SU-DHL-6 (cell line): ENCODE measurements at regions not wholly inside any gene's neighbourhood (a gene's known extent, or its start where the extent isn't known, plus 50 kb on each side); places are given as distances from the start of the nearest gene placed in this dataset.

Experiments used
- H2AFZ ChIP-seq: fragments of 200-600 bp; sonication (generic); 2 replicates; pipeline ENCODE4 v1.6.1; 2014; ENCODE audit warnings: low read depth, mild to moderate bottlenecking, moderate library complexity, mixed read lengths, antibody characterized with exemption, low read length; ENCODE audit not compliant: severe bottlenecking
- H3F3A ChIP-seq: fragments of 200-600 bp; shearing (Covaris generic); 2 replicates; pipeline ENCODE4 v1.6.0; 2016; ENCODE audit warnings: antibody characterized with exemption, mild to moderate bottlenecking; ENCODE audit not compliant: insufficient read depth
- H3K27ac ChIP-seq: fragments of 200-600 bp; sonication (generic); 2 replicates; pipeline ENCODE4 v1.5.1; 2016; ENCODE audit warnings: low read depth, mild to moderate bottlenecking, low read length, moderate library complexity, mixed read lengths
- H3K27me3 ChIP-seq: fragments of 200-600 bp; sonication (generic), shearing (Covaris generic); 2 replicates; pipeline ENCODE4 v1.6.0; 2014; ENCODE audit warnings: mild to moderate bottlenecking, low read length
- H3K36me3 ChIP-seq: fragments of 200-600 bp; sonication (generic); 2 replicates; pipeline ENCODE4 v1.6.1; 2014; ENCODE audit warnings: mild to moderate bottlenecking, low read length, mixed read lengths
- H3K4me2 ChIP-seq: fragments of 300-600, 200-600 bp; shearing (Covaris generic), sonication (generic); 2 replicates; pipeline ENCODE4 v1.6.0; 2014; ENCODE audit warnings: low read length, low read depth, mild to moderate bottlenecking; ENCODE audit not compliant: poor library complexity, severe bottlenecking
- H3K4me3 ChIP-seq: fragments of 200-600 bp; sonication (generic); 2 replicates; pipeline ENCODE4 v1.5.1; 2014; ENCODE audit warnings: antibody characterized with exemption, low read length, mild to moderate bottlenecking, mixed read lengths; ENCODE audit not compliant: insufficient read depth, poor library complexity, severe bottlenecking
- H3K79me2 ChIP-seq: fragments of 200-600 bp; sonication (generic); 2 replicates; pipeline ENCODE4 v1.6.1; 2014; ENCODE audit warnings: mild to moderate bottlenecking, low read length, moderate library complexity; ENCODE audit not compliant: insufficient read depth
- H3K9ac ChIP-seq: fragments of 200-600 bp; sonication (generic); 2 replicates; pipeline ENCODE4 v1.7.0; 2014; ENCODE audit warnings: mild to moderate bottlenecking, low read length
- H3K9me2 ChIP-seq: fragments of 200-600 bp; sonication (generic); replicated peaks from 2 replicates; pipeline ENCODE4 v1.6.1; 2014; ENCODE audit warnings: low read length; ENCODE audit not compliant: insufficient read depth
- H3K9me3 ChIP-seq: fragments of 200-600 bp; sonication (generic); 2 replicates; pipeline ENCODE4 v1.6.1; 2014; ENCODE audit warnings: low read length, mixed read lengths; ENCODE audit not compliant: insufficient read depth
- H4K20me1 ChIP-seq: fragments of 200-600 bp; sonication (generic); 2 replicates; pipeline ENCODE4 v1.6.1; 2014; ENCODE audit warnings: low read depth, mild to moderate bottlenecking, antibody characterized with exemption, low read length, moderate library complexity, mixed read lengths
- CTCF ChIP-seq: fragments of 200-600 bp; sonication (generic); IDR thresholded peaks from one replicate; pipeline ENCODE4 v1.5.1; 2017; ENCODE audit warnings: antibody characterized with exemption, mild to moderate bottlenecking, low read length, moderate library complexity; ENCODE audit not compliant: insufficient read depth, poor library complexity, severe bottlenecking
- EZH2phosphoT487 ChIP-seq: fragments of 200-600 bp; sonication (generic), shearing (Covaris generic); conservative IDR thresholded peaks from 2 replicates; pipeline ENCODE4 v1.6.1; 2018; ENCODE audit warnings: mild to moderate bottlenecking, antibody characterized with exemption, low read length, moderate library complexity, mixed read lengths

- no peak overlapping the region for H2AFZ ChIP-seq
- no peak overlapping the region for H3K4me2 ChIP-seq
- H3K36me3 ChIP-seq = no peaks in the 10 kb centered on the region
- no peaks in the 10 kb centered on the region for H3K9me2 ChIP-seq
- H3K9ac ChIP-seq = no peak overlapping the region
- no peaks in the 10 kb centered on the region for H3K9me3 ChIP-seq
- no peaks in the 10 kb centered on the region for H3K79me2 ChIP-seq
- H4K20me1 ChIP-seq = no peaks in the 10 kb centered on the region
- TF ChIP-seq CTCF (no peak), EZH2phosphoT487 (no peak)
- H3K27ac ChIP-seq = no peak overlapping the region
- H3K27me3 ChIP-seq = no peaks in the 10 kb centered on the region
- H3F3A ChIP-seq = no peaks in the 10 kb centered on the region
- H3K4me3 ChIP-seq = no peak overlapping the region
Observed at GRCh38 chr5:63811961-63812360, 150.3 kb downstream of the HTR1A start.

- Histone ChIP-seq H3K4me3 (no peak overlapping the region), H3K9me3 (no peaks in the 10 kb centered on the region), H3K9ac (no peak overlapping the region), H3K27me3 (no peaks in the 10 kb centered on the region), H3K4me2 (no peak overlapping the region), H4K20me1 (no peaks in the 10 kb centered on the region), H3F3A (no peaks in the 10 kb centered on the region), H3K36me3 (no peaks in the 10 kb centered on the region), H3K27ac (no peak overlapping the region), H2AFZ (no peak overlapping the region), H3K79me2 (no peaks in the 10 kb centered on the region), H3K9me2 (no peaks in the 10 kb centered on the region)
- TF ChIP-seq CTCF (no peak), EZH2phosphoT487 (no peak)
Observed at GRCh38 chr5:63811286-63811685, 151.0 kb downstream of the HTR1A start.

GRCh38 chr5:63805151-63805550, 157.1 kb downstream of the HTR1A start:
- no peaks in the 10 kb centered on the region for H3K9me2 ChIP-seq
- no peak overlapping the region for H3K9ac ChIP-seq
- H2AFZ ChIP-seq = no peak overlapping the region
- H3F3A ChIP-seq = no peaks in the 10 kb centered on the region
- H3K4me3 ChIP-seq = no peak overlapping the region
- no peak overlapping the region for H3K4me2 ChIP-seq
- H3K27ac ChIP-seq = no peak overlapping the region
- no peaks in the 10 kb centered on the region for H3K27me3 ChIP-seq
- no peaks in the 10 kb centered on the region for H4K20me1 ChIP-seq
- no peak for TF ChIP-seq CTCF
- no peak for TF ChIP-seq EZH2phosphoT487
- H3K36me3 ChIP-seq = no peaks in the 10 kb centered on the region
- no peaks in the 10 kb centered on the region for H3K79me2 ChIP-seq
- no peaks in the 10 kb centered on the region for H3K9me3 ChIP-seq

DNA sequence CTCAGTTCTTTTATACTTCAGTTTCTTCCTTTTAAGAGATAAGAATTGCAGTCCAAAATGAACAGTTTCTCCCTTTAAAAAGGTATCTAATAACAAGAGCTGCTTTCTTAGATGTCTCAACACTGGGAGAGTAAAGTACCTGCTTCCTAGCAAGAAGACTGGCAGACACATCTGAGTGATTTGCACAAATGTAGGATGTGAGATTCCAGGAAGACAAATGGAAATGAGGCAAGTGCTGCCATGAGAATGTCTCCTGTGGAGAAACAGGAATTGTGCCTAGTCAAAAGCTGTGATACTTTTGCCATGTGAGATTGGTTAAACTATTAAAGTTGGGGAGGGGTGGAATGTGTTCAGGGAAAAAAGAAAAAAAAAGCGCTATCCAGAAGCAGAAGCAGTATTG, 159.1 kb downstream of the HTR1A start:
- no peaks in the 10 kb centered on the region for H3K9me3 ChIP-seq
- no peak overlapping the region for H3K4me3 ChIP-seq
- TF ChIP-seq EZH2phosphoT487 (no peak), CTCF (no peak)
- H3K9ac ChIP-seq = no peak overlapping the region
- H3K9me2 ChIP-seq = no peaks in the 10 kb centered on the region
- H2AFZ ChIP-seq = no peak overlapping the region
- no peaks in the 10 kb centered on the region for H3F3A ChIP-seq
- H3K27ac ChIP-seq = no peak overlapping the region
- no peaks in the 10 kb centered on the region for H3K36me3 ChIP-seq
- H3K79me2 ChIP-seq = no peaks in the 10 kb centered on the region
- no peaks in the 10 kb centered on the region for H4K20me1 ChIP-seq
- H3K4me2 ChIP-seq = no peak overlapping the region
- H3K27me3 ChIP-seq = no peaks in the 10 kb centered on the region
